ENCODE measurements at regions not wholly inside any gene's neighbourhood (a gene's known extent, or its start where the extent isn't known, plus 50 kb on each side); places are given as distances from the start of the nearest gene placed in this dataset.

GRCh38 chr13:76707360-76707759 is 178.8 kb downstream of the KCTD12 start (continued):
- no peak for TF ChIP-seq SIX5 (IDR thresholded peaks at IDR 0.05; ENCODE audit: low read depth, low read length)

Measured in H1 (cell line).